Ascending aorta (tissue), 2 donors: ENCODE measurements at regions not wholly inside any gene's neighbourhood (a gene's known extent, or its start where the extent isn't known, plus 50 kb on each side); places are given as distances from the start of the nearest gene placed in this dataset.

ENCODE experiments used
- DNase-seq, 2 donors: peaks; one replicate each; pipeline ENCODE4 v3.0.0-alpha.2; 2019; ENCODE audit warnings: low spot score in 2 of 2
- H3K27ac ChIP-seq, 2 donors: fragments of 200-600 bp; sonication (generic); one replicate each; pipeline ENCODE4 v1.5.1; 2016 to 2017; ENCODE audit warnings: mild to moderate bottlenecking in 1 of 2
- H3K27me3 ChIP-seq: fragments of 200-600 bp; sonication (generic); one replicate; pipeline ENCODE4 v1.5.1; 2017
- H3K36me3 ChIP-seq, 2 donors: fragments of 200-600 bp; sonication (generic); one replicate each; pipeline ENCODE4 v1.5.1; 2016
- H3K4me1 ChIP-seq, 2 donors: fragments of 200-600 bp; sonication (generic); one replicate each; pipeline ENCODE4 v1.5.1; 2016 to 2017; ENCODE audit warnings: mild to moderate bottlenecking in 1 of 2
- H3K4me3 ChIP-seq, 2 donors: fragments of 200-600 bp; sonication (generic); one replicate each; pipeline ENCODE4 v1.5.1; 2016 to 2017; ENCODE audit warnings: mild to moderate bottlenecking in 1 of 2
- H3K9me3 ChIP-seq, 2 donors: fragments of 200-600 bp; sonication (generic); one replicate each; pipeline ENCODE4 v1.5.1; 2016
- intact Hi-C: fragments of 100-400 bp; cut with DNase I; formaldehyde crosslinking; loops from one replicate; pipeline ENCODE4 v1.15.1; 2023
- TF ChIP-seq, protein P1 (sequence below), 3 experiments: fragments of 200-600 bp in 2 of 3; fragments of 450-650 bp in 1 of 3; sonication (generic) in 2 of 3; IDR thresholded peaks; one replicate each; pipeline ENCODE4 v1.5.1; 2016 to 2019; ENCODE audit warnings: antibody characterized with exemption in 3 of 3, mild to moderate bottlenecking in 1 of 3, moderate library complexity in 1 of 3

- Histone ChIP-seq H3K27me3 (no peaks in the 10 kb centered on the region), H3K9me3 (no peaks in the 10 kb centered on the region), H3K4me3 (no peak overlapping the region), H3K4me1 (no peaks in the 10 kb centered on the region), H3K27ac (no peak overlapping the region), H3K36me3 (no peaks in the 10 kb centered on the region)
- intact Hi-C loops: no loop called here
- DNase-seq: no peak
- TF ChIP-seq, protein P1, sequence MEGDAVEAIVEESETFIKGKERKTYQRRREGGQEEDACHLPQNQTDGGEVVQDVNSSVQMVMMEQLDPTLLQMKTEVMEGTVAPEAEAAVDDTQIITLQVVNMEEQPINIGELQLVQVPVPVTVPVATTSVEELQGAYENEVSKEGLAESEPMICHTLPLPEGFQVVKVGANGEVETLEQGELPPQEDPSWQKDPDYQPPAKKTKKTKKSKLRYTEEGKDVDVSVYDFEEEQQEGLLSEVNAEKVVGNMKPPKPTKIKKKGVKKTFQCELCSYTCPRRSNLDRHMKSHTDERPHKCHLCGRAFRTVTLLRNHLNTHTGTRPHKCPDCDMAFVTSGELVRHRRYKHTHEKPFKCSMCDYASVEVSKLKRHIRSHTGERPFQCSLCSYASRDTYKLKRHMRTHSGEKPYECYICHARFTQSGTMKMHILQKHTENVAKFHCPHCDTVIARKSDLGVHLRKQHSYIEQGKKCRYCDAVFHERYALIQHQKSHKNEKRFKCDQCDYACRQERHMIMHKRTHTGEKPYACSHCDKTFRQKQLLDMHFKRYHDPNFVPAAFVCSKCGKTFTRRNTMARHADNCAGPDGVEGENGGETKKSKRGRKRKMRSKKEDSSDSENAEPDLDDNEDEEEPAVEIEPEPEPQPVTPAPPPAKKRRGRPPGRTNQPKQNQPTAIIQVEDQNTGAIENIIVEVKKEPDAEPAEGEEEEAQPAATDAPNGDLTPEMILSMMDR (IDR thresholded peaks at IDR 0.05): no peak
These were observed 166.9 kb upstream of the KL start for GRCh38 chr13:32849369-32849768.

DNA sequence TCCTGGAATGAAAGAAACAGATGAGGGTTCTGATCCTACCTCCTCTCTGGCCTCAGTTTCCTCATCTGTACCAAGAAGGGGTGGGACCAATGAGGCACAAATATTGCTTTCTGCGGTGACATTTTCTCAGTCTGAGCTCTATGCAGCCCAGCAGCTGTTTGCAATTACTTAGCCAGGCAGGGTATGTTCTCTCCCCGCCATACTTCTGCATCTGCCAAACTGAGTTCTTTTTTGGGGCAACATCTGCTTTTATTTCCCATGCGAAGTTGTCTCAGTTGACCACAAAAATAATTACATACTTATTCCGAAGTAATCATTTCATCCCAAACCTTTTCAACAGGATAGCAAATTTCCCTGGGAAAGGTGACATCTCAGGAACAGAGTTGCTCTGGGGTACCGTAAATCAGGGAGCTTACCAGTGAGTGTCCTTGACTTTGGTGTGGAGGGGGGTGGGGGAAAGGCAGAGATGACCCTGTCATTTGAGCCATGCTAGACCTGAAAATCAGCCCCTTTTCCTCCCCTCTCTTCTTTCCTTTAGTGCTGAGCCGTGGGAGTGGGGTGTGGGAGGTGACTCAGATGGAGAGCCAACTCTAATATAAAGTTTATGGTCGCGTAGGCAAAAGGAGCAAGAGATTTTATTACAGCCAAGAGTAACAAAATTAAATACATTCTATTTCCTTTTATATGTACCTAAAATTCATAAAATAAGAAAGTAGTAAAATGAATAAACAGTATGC lies 165.7 kb upstream of the KL start:
- Histone ChIP-seq H3K4me3 (no peak overlapping the region), H3K36me3 (no peaks in the 10 kb centered on the region), H3K27ac (no peak overlapping the region), H3K9me3 (no peaks in the 10 kb centered on the region), H3K4me1 (no peaks in the 10 kb centered on the region), H3K27me3 (no peaks in the 10 kb centered on the region)
- intact Hi-C loops: no loop called here
- TF ChIP-seq, protein P1 (IDR thresholded peaks at IDR 0.05): no peak
- no peak for DNase-seq

- TF ChIP-seq, protein P1 (IDR thresholded peaks at IDR 0.05): no peak
- intact Hi-C loops: no loop called here
- DNase-seq: no peak
- Histone ChIP-seq H3K4me3 (no peak overlapping the region), H3K27ac (no peak overlapping the region), H3K4me1 (no peaks in the 10 kb centered on the region), H3K27me3 (no peaks in the 10 kb centered on the region), H3K9me3 (no peaks in the 10 kb centered on the region), H3K36me3 (no peaks in the 10 kb centered on the region)
These were observed 164.8 kb upstream of the KL start for GRCh38 chr13:32851083-32852069.

GRCh38 chr13:32852526-32852925 lies 163.7 kb upstream of the KL start:
- Histone ChIP-seq H3K4me3 (no peak overlapping the region), H3K9me3 (no peaks in the 10 kb centered on the region), H3K27ac (no peak overlapping the region), H3K27me3 (no peaks in the 10 kb centered on the region), H3K4me1 (no peaks in the 10 kb centered on the region), H3K36me3 (no peaks in the 10 kb centered on the region)
- intact Hi-C loops: no loop called here
- no peak for DNase-seq
- TF ChIP-seq, protein P1 (IDR thresholded peaks at IDR 0.05): no peak

DNA sequence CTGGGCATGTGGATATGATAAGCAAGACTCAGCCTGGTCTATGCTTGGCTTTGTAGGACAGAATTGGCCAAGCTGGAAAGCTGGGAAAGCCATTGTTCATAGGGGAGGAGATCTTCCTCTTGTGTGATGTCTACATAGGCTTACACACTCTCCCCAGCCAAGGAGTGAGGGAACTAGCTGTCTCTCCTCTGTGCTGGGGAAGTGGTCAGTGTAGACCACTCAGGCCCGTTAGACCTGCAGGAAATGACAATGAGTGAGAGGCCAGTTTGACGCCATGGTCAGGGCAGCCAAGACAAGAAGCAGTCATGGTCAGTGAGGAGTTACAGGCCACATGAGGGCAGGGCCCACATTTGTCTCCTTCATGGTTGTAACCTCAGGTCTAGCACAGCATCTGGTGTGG lies 159.1 kb upstream of the KL start:
- peaks cover 0 to 8% of the 10 kb centered on the region in 2 donors for H3K9me3 ChIP-seq
- no peaks in the 10 kb centered on the region for H3K27me3 ChIP-seq
- intact Hi-C loops: no loop called here
- no peaks in the 10 kb centered on the region for H3K36me3 ChIP-seq
- TF ChIP-seq, protein P1 (IDR thresholded peaks at IDR 0.05): no peak
- no peak overlapping the region for H3K27ac ChIP-seq
- H3K4me1 ChIP-seq: no peaks in the 10 kb centered on the region
- H3K4me3 ChIP-seq: no peak overlapping the region
- no peak for DNase-seq
